OCI-LY1 (cell line): ENCODE measurements at regions not wholly inside any gene's neighbourhood (a gene's known extent, or its start where the extent isn't known, plus 50 kb on each side); places are given as distances from the start of the nearest gene placed in this dataset.

ENCODE experiments used
- EZH2 ChIP-seq: fragments of 200-600 bp; sonication (generic), shearing (Covaris generic); IDR thresholded peaks from 2 replicates; pipeline ENCODE4 v1.8.0; 2017; ENCODE audit warnings: borderline replicate concordance, mixed run types, mild to moderate bottlenecking, antibody characterized with exemption, low read length, moderate library complexity, mixed read lengths
- TF ChIP-seq, protein P1 (sequence below): fragments of 200-600 bp; sonication (generic), shearing (Covaris generic); IDR thresholded peaks from 2 replicates; pipeline ENCODE4 v1.5.1; 2017; ENCODE audit warnings: mild to moderate bottlenecking, antibody characterized with exemption, low read length, moderate library complexity, mixed read lengths

DNA sequence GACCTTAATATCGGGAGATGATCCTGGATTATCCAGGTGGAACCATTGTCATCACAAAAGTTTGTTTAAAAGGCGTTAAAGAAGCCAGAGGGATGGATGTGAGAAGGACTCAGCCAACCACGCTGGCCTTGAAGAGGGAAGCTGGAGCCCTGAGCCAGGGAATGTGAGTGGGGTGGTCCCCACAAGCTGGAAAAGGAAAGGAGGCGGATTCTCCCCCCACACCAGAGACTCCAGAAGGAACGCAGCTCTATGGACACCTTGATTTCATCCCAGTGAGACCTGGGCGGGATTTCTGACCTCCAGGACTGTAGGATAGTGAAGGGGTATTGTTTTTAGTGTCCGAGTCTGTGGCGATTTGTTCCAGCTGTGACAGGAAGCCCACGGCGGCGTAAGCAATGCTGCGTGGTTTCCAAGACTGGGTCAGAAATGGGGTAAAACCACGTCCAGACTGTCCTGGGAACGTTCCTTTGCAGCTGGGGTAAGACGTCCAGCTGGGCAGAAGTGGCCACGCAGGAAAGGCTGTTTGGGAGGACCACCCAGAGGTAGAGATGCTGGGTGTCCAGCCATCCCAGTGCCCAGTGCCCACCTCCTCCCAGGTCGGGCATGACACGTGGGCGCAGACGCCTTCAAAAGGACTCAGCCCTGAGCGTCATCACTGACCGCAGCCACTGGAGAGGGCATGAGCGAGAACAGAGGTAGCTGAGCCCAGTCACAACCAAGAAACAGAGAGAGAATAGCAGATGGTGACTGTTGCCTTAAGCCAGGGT lies 125.4 kb upstream of the USP29 start:
- TF ChIP-seq, protein P1, sequence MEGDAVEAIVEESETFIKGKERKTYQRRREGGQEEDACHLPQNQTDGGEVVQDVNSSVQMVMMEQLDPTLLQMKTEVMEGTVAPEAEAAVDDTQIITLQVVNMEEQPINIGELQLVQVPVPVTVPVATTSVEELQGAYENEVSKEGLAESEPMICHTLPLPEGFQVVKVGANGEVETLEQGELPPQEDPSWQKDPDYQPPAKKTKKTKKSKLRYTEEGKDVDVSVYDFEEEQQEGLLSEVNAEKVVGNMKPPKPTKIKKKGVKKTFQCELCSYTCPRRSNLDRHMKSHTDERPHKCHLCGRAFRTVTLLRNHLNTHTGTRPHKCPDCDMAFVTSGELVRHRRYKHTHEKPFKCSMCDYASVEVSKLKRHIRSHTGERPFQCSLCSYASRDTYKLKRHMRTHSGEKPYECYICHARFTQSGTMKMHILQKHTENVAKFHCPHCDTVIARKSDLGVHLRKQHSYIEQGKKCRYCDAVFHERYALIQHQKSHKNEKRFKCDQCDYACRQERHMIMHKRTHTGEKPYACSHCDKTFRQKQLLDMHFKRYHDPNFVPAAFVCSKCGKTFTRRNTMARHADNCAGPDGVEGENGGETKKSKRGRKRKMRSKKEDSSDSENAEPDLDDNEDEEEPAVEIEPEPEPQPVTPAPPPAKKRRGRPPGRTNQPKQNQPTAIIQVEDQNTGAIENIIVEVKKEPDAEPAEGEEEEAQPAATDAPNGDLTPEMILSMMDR = no peak
- no peak for TF ChIP-seq EZH2
